ENCODE measurements at regions not wholly inside any gene's neighbourhood (a gene's known extent, or its start where the extent isn't known, plus 50 kb on each side); places are given as distances from the start of the nearest gene placed in this dataset.

DNA sequence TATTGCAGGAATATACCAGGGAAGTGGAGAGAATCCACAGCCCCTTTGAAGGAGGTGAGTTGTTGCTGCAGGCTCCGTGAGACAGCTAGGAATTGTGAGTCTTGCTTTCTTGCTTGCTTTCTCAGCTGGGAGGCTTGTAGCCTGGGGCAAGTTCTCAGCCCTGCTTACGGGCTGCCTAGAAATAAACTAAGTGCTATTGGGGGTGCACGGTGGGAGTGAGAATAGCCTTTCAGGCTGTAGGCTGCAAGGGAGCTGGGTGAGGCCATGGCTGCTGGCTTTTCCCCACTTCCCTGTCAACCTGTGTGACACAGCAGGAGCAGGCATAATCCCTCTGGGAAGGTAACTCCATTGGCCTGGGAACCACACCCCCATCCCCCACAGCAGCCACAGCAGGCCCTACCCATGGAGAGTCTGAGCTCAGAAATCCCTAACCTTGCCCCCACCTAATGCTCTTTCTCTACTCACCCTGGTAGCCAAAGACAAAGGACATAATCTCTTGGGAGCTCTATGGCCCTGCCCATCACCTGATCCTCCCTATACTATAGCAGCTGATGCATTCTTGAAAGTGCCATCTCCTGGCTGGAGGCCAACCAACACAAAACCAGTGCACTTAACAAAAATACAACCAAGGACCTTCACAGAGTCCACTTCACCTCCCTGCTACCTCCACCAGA lies 113.0 kb downstream of the MMRN1 start:
- H3K36me3 ChIP-seq = no peaks in the 10 kb centered on the region
- H3K4me3 ChIP-seq (ENCODE audit: low read depth, low read length) = no peak overlapping the region
- H3K9me3 ChIP-seq = no peaks in the 10 kb centered on the region
- TF ChIP-seq CTCF (IDR thresholded peaks at IDR 0.05; ENCODE audit: low read depth, low read length) = no peak
- no peak for DNase-seq
- H3K4me1 ChIP-seq = no peaks in the 10 kb centered on the region
- no peaks in the 10 kb centered on the region for H3K27me3 ChIP-seq

GRCh38 chr4:90012918-90013317 lies 114.3 kb upstream of the CCSER1 start:
- no peaks in the 10 kb centered on the region for H3K27me3 ChIP-seq
- no peaks in the 10 kb centered on the region for H3K4me1 ChIP-seq
- H3K9me3 ChIP-seq = no peaks in the 10 kb centered on the region
- H3K4me3 ChIP-seq (ENCODE audit: low read depth, low read length) = no peak overlapping the region
- H3K36me3 ChIP-seq = no peaks in the 10 kb centered on the region
- no peak for DNase-seq
- TF ChIP-seq CTCF (IDR thresholded peaks at IDR 0.05; ENCODE audit: low read depth, low read length) = no peak

DNA sequence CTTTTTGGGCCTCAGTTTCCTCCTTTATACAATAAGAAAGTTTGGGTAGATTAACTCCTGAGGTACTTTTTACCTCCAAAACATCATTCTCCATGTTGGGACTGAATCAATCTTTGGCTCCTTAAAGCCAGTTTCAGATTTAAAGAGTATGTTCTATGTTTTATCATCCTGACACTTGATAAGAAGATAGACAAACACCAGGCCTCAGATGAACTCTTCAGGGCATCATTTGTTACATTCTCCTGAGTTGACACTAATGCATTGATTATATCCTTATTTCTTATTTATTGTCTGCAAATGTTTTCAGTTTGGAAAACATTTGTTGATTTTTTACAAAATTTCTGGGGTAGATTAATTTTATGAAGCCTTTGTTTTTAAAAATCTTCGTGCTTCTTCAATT lies 102.7 kb upstream of the CCSER1 start:
- H3K36me3 ChIP-seq = no peaks in the 10 kb centered on the region
- DNase-seq = no peak
- no peak for TF ChIP-seq CTCF (IDR thresholded peaks at IDR 0.05; ENCODE audit: low read depth, low read length)
- no peaks in the 10 kb centered on the region; the same call in none of the 2 replicates for H3K4me1 ChIP-seq
- no peaks in the 10 kb centered on the region for H3K27me3 ChIP-seq
- no peak overlapping the region for H3K4me3 ChIP-seq (ENCODE audit: low read depth, low read length)
- H3K9me3 ChIP-seq = no peaks in the 10 kb centered on the region

GRCh38 chr4:90025248-90025647 lies 101.9 kb upstream of the CCSER1 start:
- Histone ChIP-seq H3K9me3 (no peaks in the 10 kb centered on the region), H3K4me3 (ENCODE audit: low read depth, low read length) (no peak overlapping the region), H3K36me3 (no peaks in the 10 kb centered on the region), H3K4me1 (no peaks in the 10 kb centered on the region; the same call in none of the 2 replicates), H3K27me3 (no peaks in the 10 kb centered on the region)
- no peak for DNase-seq
- peak; percentile 51 for TF ChIP-seq CTCF (IDR thresholded peaks at IDR 0.05; ENCODE audit: low read depth, low read length)

GRCh38 chr4:90027565-90027964 lies 99.6 kb upstream of the CCSER1 start:
- no peak for DNase-seq
- TF ChIP-seq CTCF (IDR thresholded peaks at IDR 0.05; ENCODE audit: low read depth, low read length) = no peak
- H3K4me3 ChIP-seq (ENCODE audit: low read depth, low read length) = no peak overlapping the region

DNA sequence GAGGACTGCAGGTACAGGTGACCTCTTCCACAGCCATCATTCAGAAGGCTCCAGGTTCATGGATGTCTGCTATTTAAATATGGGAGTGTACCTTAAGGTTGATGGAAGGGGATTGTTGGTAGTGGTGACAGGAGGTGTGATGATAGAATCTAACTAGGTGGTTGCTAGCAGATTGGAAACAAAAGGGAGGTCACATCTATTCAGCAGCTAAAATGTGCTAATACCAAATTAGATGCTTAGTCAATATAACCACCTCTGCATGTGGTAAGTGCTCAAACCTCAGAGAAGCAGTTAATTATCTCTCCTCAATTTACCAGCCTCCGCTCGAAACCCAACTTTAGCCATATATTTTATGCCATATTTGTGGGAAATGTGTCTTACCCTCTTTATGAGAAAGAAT lies 98.7 kb upstream of the CCSER1 start:
- Histone ChIP-seq H3K9me3 (no peaks in the 10 kb centered on the region), H3K27me3 (no peaks in the 10 kb centered on the region), H3K36me3 (no peaks in the 10 kb centered on the region), H3K4me1 (peaks cover 3% of the 10 kb centered on the region), H3K4me3 (ENCODE audit: low read depth, low read length) (no peak overlapping the region)
- no peak for TF ChIP-seq CTCF (IDR thresholded peaks at IDR 0.05; ENCODE audit: low read depth, low read length)
- DNase-seq = no peak

More at GRCh38 chr4:90027565-90027964, 99.6 kb upstream of the CCSER1 start:
- Histone ChIP-seq H3K4me1 (peaks cover 3% of the 10 kb centered on the region), H3K36me3 (no peaks in the 10 kb centered on the region), H3K27me3 (no peaks in the 10 kb centered on the region), H3K9me3 (no peaks in the 10 kb centered on the region)

All from BE2C (cell line).